ENCODE measurements at regions not wholly inside any gene's neighbourhood (a gene's known extent, or its start where the extent isn't known, plus 50 kb on each side); places are given as distances from the start of the nearest gene placed in this dataset.

DNA sequence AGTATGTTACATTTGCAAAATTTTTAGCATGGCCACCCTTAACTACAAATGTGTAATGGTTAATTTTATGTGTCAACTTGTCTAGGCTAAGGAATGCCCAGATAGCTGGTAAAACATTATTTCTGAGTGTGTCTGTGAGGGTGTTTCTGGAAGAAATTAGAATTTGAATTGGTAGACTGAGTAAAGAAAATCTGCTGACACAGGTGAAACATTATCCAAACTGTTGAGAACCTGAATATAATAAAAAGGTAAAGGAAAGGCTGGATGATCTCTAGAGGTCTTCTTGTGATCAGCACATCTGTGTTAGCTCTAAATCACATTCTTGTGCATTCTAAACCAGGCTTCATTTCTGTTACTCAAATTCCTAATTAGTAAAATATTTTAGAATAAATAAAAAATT is 100.8 kb downstream of the UCHL5 start:
- TF ChIP-seq BACH2 (CRISPR knock-in tag; IDR thresholded peaks at IDR 0.05; ENCODE audit: borderline replicate concordance): no peak
- no peak for TF ChIP-seq ARNTL (CRISPR knock-in tag; IDR thresholded peaks at IDR 0.05; ENCODE audit: borderline replicate concordance, low read depth)
- TF ChIP-seq OSR1 (CRISPR knock-in tag; IDR thresholded peaks at IDR 0.05): no peak
- TF ChIP-seq ZFP30 (CRISPR knock-in tag; IDR thresholded peaks at IDR 0.05): no peak
- TF ChIP-seq ZC3H10 (CRISPR knock-in tag; IDR thresholded peaks at IDR 0.05): no peak
- no peak for TF ChIP-seq PATZ1 (CRISPR knock-in tag; IDR thresholded peaks at IDR 0.05; ENCODE audit: borderline replicate concordance)
- TF ChIP-seq CSDC2 (CRISPR knock-in tag; IDR thresholded peaks at IDR 0.05): no peak
- TF ChIP-seq TOX (CRISPR knock-in tag; IDR thresholded peaks at IDR 0.05; ENCODE audit: borderline replicate concordance): no peak
- TF ChIP-seq ZFP3 (CRISPR knock-in tag; IDR thresholded peaks at IDR 0.05): no peak
